ENCODE measurements at regions not wholly inside any gene's neighbourhood (a gene's known extent, or its start where the extent isn't known, plus 50 kb on each side); places are given as distances from the start of the nearest gene placed in this dataset.

DNA sequence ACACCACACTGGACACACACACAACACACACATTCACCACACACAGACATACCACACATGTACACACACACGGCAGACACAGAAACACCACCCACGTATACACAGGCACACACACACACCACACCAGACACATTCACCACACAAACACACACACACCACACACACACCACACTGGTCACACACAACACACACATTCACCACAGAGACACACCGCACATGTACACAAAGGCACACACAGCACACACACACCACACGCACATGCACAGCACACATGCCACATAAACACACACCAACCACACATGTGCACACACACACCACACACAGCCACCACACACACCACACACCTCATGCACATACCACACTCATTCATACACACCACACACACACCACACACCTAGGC is 84.2 kb upstream of the PRR5 start:
- no peak overlapping the region for H3K4me2 ChIP-seq
- peaks cover 3% of the 10 kb centered on the region; the same call in 1 of the 3 replicates for H3K9me3 ChIP-seq
- no peak overlapping the region for H3K4me3 ChIP-seq
- TF ChIP-seq USF2 (IDR thresholded peaks at IDR 0.05) = no peak
- no peak for TF ChIP-seq EHMT2 (IDR thresholded peaks at IDR 0.05; ENCODE audit: low read depth)
- no peak for TF ChIP-seq POLR2AphosphoS2 (conservative IDR thresholded peaks at IDR 0.05; ENCODE audit: low read length)
- no peak for TF ChIP-seq FOXS1 (CRISPR knock-in tag; IDR thresholded peaks at IDR 0.05)
- no peak for TF ChIP-seq EHF (CRISPR knock-in tag; IDR thresholded peaks at IDR 0.05)
- TF ChIP-seq, protein P1, sequence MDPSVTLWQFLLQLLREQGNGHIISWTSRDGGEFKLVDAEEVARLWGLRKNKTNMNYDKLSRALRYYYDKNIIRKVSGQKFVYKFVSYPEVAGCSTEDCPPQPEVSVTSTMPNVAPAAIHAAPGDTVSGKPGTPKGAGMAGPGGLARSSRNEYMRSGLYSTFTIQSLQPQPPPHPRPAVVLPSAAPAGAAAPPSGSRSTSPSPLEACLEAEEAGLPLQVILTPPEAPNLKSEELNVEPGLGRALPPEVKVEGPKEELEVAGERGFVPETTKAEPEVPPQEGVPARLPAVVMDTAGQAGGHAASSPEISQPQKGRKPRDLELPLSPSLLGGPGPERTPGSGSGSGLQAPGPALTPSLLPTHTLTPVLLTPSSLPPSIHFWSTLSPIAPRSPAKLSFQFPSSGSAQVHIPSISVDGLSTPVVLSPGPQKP (IDR thresholded peaks at IDR 0.05; ENCODE audit: low read depth, low read length) = no peak
- no peak for TF ChIP-seq ATOH8 (CRISPR knock-in tag; IDR thresholded peaks at IDR 0.05; ENCODE audit: low read depth)
- TF ChIP-seq REST (IDR thresholded peaks at IDR 0.05) = no peak
- no peak for TF ChIP-seq ZC3H11A (IDR thresholded peaks at IDR 0.05)
- TF ChIP-seq GATA3 (IDR thresholded peaks at IDR 0.05; ENCODE audit: borderline replicate concordance) = no peak
- no peak for TF ChIP-seq PHF8 (IDR thresholded peaks at IDR 0.05; ENCODE audit: borderline replicate concordance, low read depth)
- TF ChIP-seq RNF2 (IDR thresholded peaks at IDR 0.05; ENCODE audit: borderline replicate concordance, low read depth) = no peak
- TF ChIP-seq, protein P2, sequence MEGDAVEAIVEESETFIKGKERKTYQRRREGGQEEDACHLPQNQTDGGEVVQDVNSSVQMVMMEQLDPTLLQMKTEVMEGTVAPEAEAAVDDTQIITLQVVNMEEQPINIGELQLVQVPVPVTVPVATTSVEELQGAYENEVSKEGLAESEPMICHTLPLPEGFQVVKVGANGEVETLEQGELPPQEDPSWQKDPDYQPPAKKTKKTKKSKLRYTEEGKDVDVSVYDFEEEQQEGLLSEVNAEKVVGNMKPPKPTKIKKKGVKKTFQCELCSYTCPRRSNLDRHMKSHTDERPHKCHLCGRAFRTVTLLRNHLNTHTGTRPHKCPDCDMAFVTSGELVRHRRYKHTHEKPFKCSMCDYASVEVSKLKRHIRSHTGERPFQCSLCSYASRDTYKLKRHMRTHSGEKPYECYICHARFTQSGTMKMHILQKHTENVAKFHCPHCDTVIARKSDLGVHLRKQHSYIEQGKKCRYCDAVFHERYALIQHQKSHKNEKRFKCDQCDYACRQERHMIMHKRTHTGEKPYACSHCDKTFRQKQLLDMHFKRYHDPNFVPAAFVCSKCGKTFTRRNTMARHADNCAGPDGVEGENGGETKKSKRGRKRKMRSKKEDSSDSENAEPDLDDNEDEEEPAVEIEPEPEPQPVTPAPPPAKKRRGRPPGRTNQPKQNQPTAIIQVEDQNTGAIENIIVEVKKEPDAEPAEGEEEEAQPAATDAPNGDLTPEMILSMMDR (IDR thresholded peaks at IDR 0.05) = no peak
- TF ChIP-seq HES2 (IDR thresholded peaks at IDR 0.05) = no peak
- TF ChIP-seq CEBPB (IDR thresholded peaks at IDR 0.05) = no peak
- H3K27ac ChIP-seq = no peak overlapping the region
- 64% methylated on average over 4 of the region's 4 CpGs for WGBS (ENCODE audit: missing lambda C conversion rate)
- ChIA-PET POLR2A (no interaction called here), CTCF (interaction anchor here (1.4 kb wide), 1 partner anchor 9 kb away, joined by 3 read pairs; no protein-coding TSS in a partner anchor)
- DNase-seq (ENCODE audit: low read depth in 1 of 2, low spot score in 1 of 2) (no peak), FAIRE-seq (no peak), ATAC-seq (no peak)
- no peaks in the 10 kb centered on the region for H3K4me1 ChIP-seq

- CTCF ChIA-PET = interaction anchor here (1.3 to 1.7 kb wide), 2 partner anchors 9 to 624 kb away, joined by 4 to 9 read pairs; no protein-coding TSS in a partner anchor
- ATAC-seq (no peak), DNase-seq (ENCODE audit: low read depth in 1 of 2, low spot score in 1 of 2) (no peak), FAIRE-seq (no peak)
- WGBS (ENCODE audit: missing lambda C conversion rate) = 65% methylated on average over 15 of the region's 19 CpGs
- Histone ChIP-seq H3K9me3 (peaks cover 3% of the 10 kb centered on the region; the same call in 1 of the 3 replicates), H3K4me1 (no peaks in the 10 kb centered on the region), H3K4me2 (no peak overlapping the region), H3K27ac (no peak overlapping the region), H3K4me3 (no peak overlapping the region)
- POLR2A ChIA-PET = no interaction called here
- TF ChIP-seq USF2 (IDR thresholded peaks at IDR 0.05) (no peak), ZC3H11A (IDR thresholded peaks at IDR 0.05) (no peak), PBX3 (IDR thresholded peaks at IDR 0.05) (no peak), PHF8 (IDR thresholded peaks at IDR 0.05; ENCODE audit: borderline replicate concordance, low read depth) (no peak), EHMT2 (IDR thresholded peaks at IDR 0.05; ENCODE audit: low read depth) (no peak), NR3C1 (IDR thresholded peaks at IDR 0.05) (no peak), E2F6 (IDR thresholded peaks at IDR 0.05; ENCODE audit: borderline replicate concordance, low read depth) (no peak), SREBF2 (IDR thresholded peaks at IDR 0.05) (no peak), HDAC2 (IDR thresholded peaks at IDR 0.05) (no peak), HEYL (CRISPR knock-in tag; IDR thresholded peaks at IDR 0.05) (no peak), CBX8 (IDR thresholded peaks at IDR 0.05) (no peak), MYC (IDR thresholded peaks at IDR 0.05; ENCODE audit: borderline replicate concordance, low read length) (no peak), CHD4 (IDR thresholded peaks at IDR 0.05; ENCODE audit: borderline replicate concordance) (no peak)
These were observed 84.9 kb upstream of the PRR5 start for GRCh38 chr22:44616882-44617655.
